GM19328 (cell line): ENCODE measurements at regions not wholly inside any gene's neighbourhood (a gene's known extent, or its start where the extent isn't known, plus 50 kb on each side); places are given as distances from the start of the nearest gene placed in this dataset.
"Not testable (repeated sequence)": the region's sequence is repeated elsewhere in the genome, so short reads cannot be mapped to it uniquely, and the experiment has no call there.

Experiments used
- ATAC-seq: cut with Tn5 transposase; IDR thresholded peaks from one replicate; pipeline ENCODE4 v1.9.1; 2021; ENCODE audit warnings: mild to moderate bottlenecking, moderate library complexity; ENCODE audit not compliant: unreplicated experiment

GRCh38 chr5:156226485-156226884 lies 100.5 kb upstream of the SGCD start:
- not testable (repeated sequence) for ATAC-seq

- ATAC-seq = no peak
Observed at GRCh38 chr5:156230887-156231286, 96.1 kb upstream of the SGCD start.

GRCh38 chr5:156232251-156232869 lies 94.6 kb upstream of the SGCD start:
- ATAC-seq = no peak

GRCh38 chr5:156237361-156237760 lies 89.6 kb upstream of the SGCD start:
- ATAC-seq = no peak

GRCh38 chr5:156239800-156240199 lies 87.2 kb upstream of the SGCD start:
- no peak for ATAC-seq

- ATAC-seq = no peak
Observed at GRCh38 chr5:156240414-156240813, 86.5 kb upstream of the SGCD start.

- no peak for ATAC-seq
Observed at GRCh38 chr5:156241266-156241665, 85.7 kb upstream of the SGCD start.

GRCh38 chr5:156245895-156246294 lies 81.1 kb upstream of the SGCD start:
- no peak for ATAC-seq

- no peak for ATAC-seq
Observed at GRCh38 chr5:156251076-156251475, 75.9 kb upstream of the SGCD start.

GRCh38 chr5:156253130-156253529 lies 73.8 kb upstream of the SGCD start:
- no peak for ATAC-seq

GRCh38 chr5:156254196-156254595 lies 72.8 kb upstream of the SGCD start:
- ATAC-seq = no peak

- no peak for ATAC-seq
Observed at GRCh38 chr5:156256642-156257041, 70.3 kb upstream of the SGCD start.

GRCh38 chr5:156258934-156259333 lies 68.0 kb upstream of the SGCD start:
- ATAC-seq = no peak

GRCh38 chr5:156259618-156260017 lies 67.3 kb upstream of the SGCD start:
- no peak for ATAC-seq

- no peak for ATAC-seq
Observed at GRCh38 chr5:156261275-156261939, 65.6 kb upstream of the SGCD start.

GRCh38 chr5:156271569-156271968 lies 55.4 kb upstream of the SGCD start:
- ATAC-seq = no peak

- no peak for ATAC-seq
Observed at GRCh38 chr5:156272139-156272538, 54.8 kb upstream of the SGCD start.

GRCh38 chr5:156273325-156273724 lies 53.6 kb upstream of the SGCD start:
- ATAC-seq = no peak

GRCh38 chr5:156274453-156274852 lies 52.5 kb upstream of the SGCD start:
- ATAC-seq = no peak
